Thymus (tissue), 11 donors: ENCODE measurements at regions not wholly inside any gene's neighbourhood (a gene's known extent, or its start where the extent isn't known, plus 50 kb on each side); places are given as distances from the start of the nearest gene placed in this dataset.

Experiments
- DNase-seq, 9 donors: peaks; one replicate each; pipeline ENCODE4 v3.0.0-alpha.2; 2013; ENCODE audit warnings: low spot score in 9 of 9, low read depth in 6 of 9, missing footprints in 1 of 9
- H3K27ac ChIP-seq, 2 donors: one replicate each; pipeline ENCODE4 v1.5.1; 2013; ENCODE audit warnings: control low read depth in 1 of 2, low read depth in 1 of 2, low read length in 1 of 2, mild to moderate bottlenecking in 1 of 2, moderate library complexity in 1 of 2
- H3K27me3 ChIP-seq, 2 donors: one replicate each; pipeline ENCODE4 v1.5.1; 2013; ENCODE audit warnings: low read length in 1 of 2; ENCODE audit not compliant: control insufficient read depth in 2 of 2, insufficient read depth in 1 of 2
- H3K36me3 ChIP-seq, 2 donors: one replicate each; pipeline ENCODE4 v1.5.1; 2013; ENCODE audit warnings: low read length in 1 of 2, mild to moderate bottlenecking in 1 of 2, moderate library complexity in 1 of 2; ENCODE audit not compliant: control insufficient read depth in 2 of 2, insufficient read depth in 2 of 2
- H3K4me1 ChIP-seq, 2 donors: one replicate each; pipeline ENCODE4 v1.5.1; 2013; ENCODE audit warnings: low read length in 2 of 2; ENCODE audit not compliant: control insufficient read depth in 2 of 2, insufficient read depth in 2 of 2
- H3K4me3 ChIP-seq, 2 donors: one replicate each; pipeline ENCODE4 v1.5.1; 2013; ENCODE audit warnings: low read length in 2 of 2, control low read depth in 1 of 2, mild to moderate bottlenecking in 1 of 2
- H3K9me3 ChIP-seq, 2 donors: one replicate each; pipeline ENCODE4 v1.5.1; 2013; ENCODE audit warnings: low read length in 1 of 2, mild to moderate bottlenecking in 1 of 2; ENCODE audit not compliant: control insufficient read depth in 2 of 2, insufficient read depth in 1 of 2
- WGBS: extraction: QIAGEN DNeasy Blood & Tissue Kit; methylation state at CpG from one replicate; pipeline ENCODE4 v1.1.7; 2013; 5-methylcytosine and 5-hydroxymethylcytosine counted together
- donor health status: healthy.

- H3K4me1 ChIP-seq = no peaks in the 10 kb centered on the region
- H3K27ac ChIP-seq = no peak overlapping the region
- H3K27me3 ChIP-seq = no peaks in the 10 kb centered on the region
- H3K9me3 ChIP-seq = no peaks in the 10 kb centered on the region
- H3K36me3 ChIP-seq = no peaks in the 10 kb centered on the region
- DNase-seq = peak in 3 of 9 donors; percentile 2 to 28 (median 9)
- no peak overlapping the region for H3K4me3 ChIP-seq
- 35% methylated on average over 2 of the region's 2 CpGs for WGBS
Measured at GRCh38 chr13:65638572-65639168, 1591.5 kb downstream of the PCDH9 start.

- Histone ChIP-seq H3K27me3 (no peaks in the 10 kb centered on the region), H3K4me3 (no peak overlapping the region), H3K27ac (no peak overlapping the region), H3K36me3 (no peaks in the 10 kb centered on the region), H3K4me1 (no peaks in the 10 kb centered on the region), H3K9me3 (no peaks in the 10 kb centered on the region)
- WGBS = 92% methylated on average over 1 of the region's 1 CpG
- no peak for DNase-seq
Measured at GRCh38 chr13:65633806-65634205, 1596.3 kb downstream of the PCDH9 start.

- H3K4me1 ChIP-seq = no peaks in the 10 kb centered on the region
- no peak overlapping the region for H3K4me3 ChIP-seq
- DNase-seq = no peak
- no peaks in the 10 kb centered on the region for H3K9me3 ChIP-seq
- H3K27me3 ChIP-seq = no peaks in the 10 kb centered on the region
- 90% methylated on average over 2 of the region's 2 CpGs for WGBS
- no peaks in the 10 kb centered on the region for H3K36me3 ChIP-seq
- H3K27ac ChIP-seq = no peak overlapping the region
Measured at GRCh38 chr13:65631078-65631477, 1599.1 kb downstream of the PCDH9 start.

- no peak overlapping the region for H3K4me3 ChIP-seq
- H3K4me1 ChIP-seq = no peaks in the 10 kb centered on the region
- H3K27me3 ChIP-seq = no peaks in the 10 kb centered on the region
- H3K9me3 ChIP-seq = no peaks in the 10 kb centered on the region
- DNase-seq = no peak
- WGBS = 94% methylated on average over 2 of the region's 2 CpGs
- H3K27ac ChIP-seq = no peak overlapping the region
- H3K36me3 ChIP-seq = no peaks in the 10 kb centered on the region
Measured at GRCh38 chr13:65629926-65630325, 1600.2 kb downstream of the PCDH9 start.

- no peak for DNase-seq
- H3K27ac ChIP-seq = no peak overlapping the region
- H3K9me3 ChIP-seq = no peaks in the 10 kb centered on the region
- H3K4me3 ChIP-seq = no peak overlapping the region
- H3K4me1 ChIP-seq = no peaks in the 10 kb centered on the region
- WGBS = 96% methylated on average over 3 of the region's 3 CpGs
- no peaks in the 10 kb centered on the region for H3K36me3 ChIP-seq
- H3K27me3 ChIP-seq = no peaks in the 10 kb centered on the region
Measured at GRCh38 chr13:65623148-65623547, 1607.0 kb downstream of the PCDH9 start.

- Histone ChIP-seq H3K4me3 (no peak overlapping the region), H3K4me1 (no peaks in the 10 kb centered on the region), H3K27ac (no peak overlapping the region), H3K27me3 (no peaks in the 10 kb centered on the region), H3K36me3 (no peaks in the 10 kb centered on the region), H3K9me3 (peaks cover 0 to 2% of the 10 kb centered on the region in 2 donors)
- no peak for DNase-seq
- 99% methylated on average over 3 of the region's 3 CpGs for WGBS
Measured at GRCh38 chr13:65615506-65615905, 1614.6 kb downstream of the PCDH9 start.

GRCh38 chr13:65613004-65613403 lies 1617.1 kb downstream of the PCDH9 start:
- peaks cover 0 to 2% of the 10 kb centered on the region in 2 donors for H3K9me3 ChIP-seq
- 94% methylated on average over 2 of the region's 2 CpGs for WGBS

GRCh38 chr13:65609350-65609749 lies 1620.8 kb downstream of the PCDH9 start:
- no peak for DNase-seq
- H3K4me1 ChIP-seq = no peaks in the 10 kb centered on the region
- no peak overlapping the region for H3K4me3 ChIP-seq
- no peak overlapping the region for H3K27ac ChIP-seq
- H3K36me3 ChIP-seq = no peaks in the 10 kb centered on the region
- H3K27me3 ChIP-seq = no peaks in the 10 kb centered on the region
- whole genome bisulfite sequencing = 95% methylated on average over 2 of the region's 2 CpGs
- no peaks in the 10 kb centered on the region for H3K9me3 ChIP-seq

More at GRCh38 chr13:65613004-65613403, 1617.1 kb downstream of the PCDH9 start:
- no peak overlapping the region for H3K4me3 ChIP-seq
- no peak overlapping the region for H3K27ac ChIP-seq
- H3K27me3 ChIP-seq = no peaks in the 10 kb centered on the region
- no peaks in the 10 kb centered on the region for H3K36me3 ChIP-seq
- no peaks in the 10 kb centered on the region for H3K4me1 ChIP-seq
- peak in 1 of 9 donors; percentile 1 for DNase-seq

GRCh38 chr13:65606622-65607021 lies 1623.5 kb downstream of the PCDH9 start:
- DNase-seq = no peak
- Histone ChIP-seq H3K36me3 (no peaks in the 10 kb centered on the region), H3K27me3 (no peaks in the 10 kb centered on the region), H3K27ac (no peak overlapping the region), H3K4me1 (no peaks in the 10 kb centered on the region), H3K4me3 (no peak overlapping the region), H3K9me3 (no peaks in the 10 kb centered on the region)
- WGBS = 93% methylated on average over 2 of the region's 2 CpGs

GRCh38 chr13:65605396-65605795 lies 1624.7 kb downstream of the PCDH9 start:
- Histone ChIP-seq H3K9me3 (no peaks in the 10 kb centered on the region), H3K27me3 (no peaks in the 10 kb centered on the region), H3K27ac (no peak overlapping the region), H3K4me1 (no peaks in the 10 kb centered on the region), H3K4me3 (no peak overlapping the region), H3K36me3 (no peaks in the 10 kb centered on the region)
- DNase-seq = no peak
